HL-60 (cell line): ENCODE measurements at regions not wholly inside any gene's neighbourhood (a gene's known extent, or its start where the extent isn't known, plus 50 kb on each side); places are given as distances from the start of the nearest gene placed in this dataset.

Experiments used
- DNase-seq, 2 experiments: peaks; one replicate each; pipeline ENCODE4 v3.0.0-alpha.2; 2010 to 2020; ENCODE audit warnings: low read depth in 1 of 2, low spot score in 1 of 2
- H3K27ac ChIP-seq: fragments of 250-450 bp; sonication (Bioruptor Pico); replicated peaks from 2 replicates; pipeline ENCODE4 v1.5.1; 2020; ENCODE audit warnings: mild to moderate bottlenecking, moderate library complexity
- H3K27me3 ChIP-seq: fragments of 250-450 bp; sonication (Bioruptor Pico); 2 replicates; pipeline ENCODE4 v1.5.1; 2021; ENCODE audit warnings: mild to moderate bottlenecking, moderate library complexity; ENCODE audit not compliant: insufficient read depth, poor library complexity, severe bottlenecking
- H3K4me3 ChIP-seq: replicated peaks from 2 replicates; pipeline ENCODE4 v1.5.1; 2011; ENCODE audit warnings: mild to moderate bottlenecking, control low read depth, low read length; ENCODE audit not compliant: insufficient read depth
- CTCF ChIP-seq: IDR thresholded peaks from one replicate; pipeline ENCODE4 v1.5.1; 2011; ENCODE audit warnings: low read length, control low read depth, inconsistent platforms; ENCODE audit not compliant: insufficient read depth
- GABPA ChIP-seq: IDR thresholded peaks from 2 replicates; pipeline ENCODE4 v1.6.1; 2012; ENCODE audit warnings: low read depth
- POLR2AphosphoS5 ChIP-seq: IDR thresholded peaks from 2 replicates; pipeline ENCODE4 v1.6.1; 2012; ENCODE audit warnings: low read depth
- REST ChIP-seq: IDR thresholded peaks from 2 replicates; pipeline ENCODE4 v1.6.1; 2012; ENCODE audit warnings: low read depth; ENCODE audit not compliant: insufficient replicate concordance
- SPI1 ChIP-seq: IDR thresholded peaks from 2 replicates; pipeline ENCODE4 v1.6.1; 2012; ENCODE audit warnings: low read depth, mild to moderate bottlenecking, borderline replicate concordance

GRCh38 chr7:136058546-136058945, 81.4 kb upstream of the MTPN start:
- Histone ChIP-seq H3K27ac (no peak overlapping the region), H3K4me3 (no peak overlapping the region), H3K27me3 (peaks cover 11% of the 10 kb centered on the region)
- DNase-seq: no peak
- no peak for TF ChIP-seq GABPA
- TF ChIP-seq CTCF: no peak
- no peak for TF ChIP-seq POLR2AphosphoS5
- no peak for TF ChIP-seq REST
- TF ChIP-seq SPI1: no peak

GRCh38 chr7:136057509-136057908, 80.3 kb upstream of the MTPN start:
- no peak overlapping the region for H3K27ac ChIP-seq
- no peak overlapping the region for H3K4me3 ChIP-seq
- DNase-seq: no peak
- TF ChIP-seq SPI1 (no peak), REST (no peak), CTCF (no peak), POLR2AphosphoS5 (no peak), GABPA (no peak)
- peaks cover 9% of the 10 kb centered on the region for H3K27me3 ChIP-seq

GRCh38 chr7:136056651-136057231, 79.6 kb upstream of the MTPN start:
- H3K4me3 ChIP-seq: no peak overlapping the region
- no peak for DNase-seq
- no peak overlapping the region for H3K27ac ChIP-seq
- H3K27me3 ChIP-seq: peaks cover 5% of the 10 kb centered on the region
- no peak for TF ChIP-seq POLR2AphosphoS5
- TF ChIP-seq SPI1: no peak
- TF ChIP-seq REST: no peak
- no peak for TF ChIP-seq CTCF
- TF ChIP-seq GABPA: no peak
